Anterior cingulate cortex (tissue), 58 donors: ENCODE measurements at regions not wholly inside any gene's neighbourhood (a gene's known extent, or its start where the extent isn't known, plus 50 kb on each side); places are given as distances from the start of the nearest gene placed in this dataset.
"Not testable (repeated sequence)": the region's sequence is repeated elsewhere in the genome, so short reads cannot be mapped to it uniquely, and the experiment has no call there.

Source experiments
- DNase-seq, 58 donors: peaks; one replicate each; lab custom pipeline; 2025; lab: John Stamatoyannopoulos, UW

DNA sequence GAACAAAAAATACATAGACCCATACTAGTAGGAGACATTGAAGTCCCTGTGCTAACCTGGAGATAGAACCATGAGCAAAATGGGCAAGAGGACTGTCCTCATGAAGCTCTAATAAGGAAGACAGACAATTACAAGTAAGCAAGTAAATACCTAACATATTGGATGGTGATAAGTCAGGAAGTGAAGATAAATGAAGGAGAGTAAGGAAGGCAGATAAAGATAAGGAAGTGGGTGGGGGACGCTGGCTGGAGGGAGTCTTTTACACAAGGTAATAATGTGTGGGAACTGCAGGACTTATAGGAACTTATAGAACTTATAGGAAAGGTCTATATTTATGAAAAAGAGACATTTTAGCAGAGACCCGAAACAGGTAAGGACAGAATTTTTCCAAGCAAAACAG is 148.9 kb upstream of the ABI3BP start:
- DNase-seq: no peak

DNA sequence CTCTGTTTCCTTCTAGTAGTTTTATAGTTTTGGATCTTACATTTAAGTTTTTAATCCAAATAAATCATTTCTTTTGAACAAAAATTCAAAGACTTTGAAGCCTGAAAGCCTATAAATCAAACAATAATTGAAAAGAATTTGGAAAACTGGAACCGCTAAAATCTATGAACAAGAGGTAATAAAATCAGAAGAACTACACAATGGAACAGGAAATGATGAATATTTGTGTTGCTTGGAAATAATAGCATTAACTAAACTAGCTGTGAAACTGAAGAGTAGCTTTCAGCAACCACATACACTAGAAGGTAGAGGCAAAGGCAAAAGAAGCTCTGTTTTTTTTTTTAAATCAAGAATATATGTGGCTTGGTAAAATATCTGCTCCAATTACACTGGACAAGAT is 147.9 kb upstream of the ABI3BP start:
- no peak for DNase-seq

DNA sequence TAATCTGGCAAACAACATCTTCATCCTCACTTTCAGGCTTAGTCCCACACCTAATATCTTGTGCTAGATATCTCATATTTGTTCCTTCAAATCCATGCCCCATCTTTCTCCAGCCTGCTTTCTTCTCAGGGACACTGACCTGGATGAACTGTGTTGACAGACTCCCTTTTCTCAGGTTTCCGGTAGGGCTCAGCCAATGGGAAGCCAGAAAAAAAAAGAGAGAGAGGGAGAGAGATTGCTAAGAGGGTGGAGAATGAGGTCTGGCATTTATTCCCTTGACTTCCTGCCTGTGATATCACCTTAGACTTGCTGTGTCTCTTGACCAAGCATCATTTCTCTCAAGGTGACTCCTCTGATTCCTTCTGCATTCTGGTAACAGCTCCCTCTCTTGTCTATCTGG is 145.6 kb upstream of the ABI3BP start:
- no peak for DNase-seq

DNA sequence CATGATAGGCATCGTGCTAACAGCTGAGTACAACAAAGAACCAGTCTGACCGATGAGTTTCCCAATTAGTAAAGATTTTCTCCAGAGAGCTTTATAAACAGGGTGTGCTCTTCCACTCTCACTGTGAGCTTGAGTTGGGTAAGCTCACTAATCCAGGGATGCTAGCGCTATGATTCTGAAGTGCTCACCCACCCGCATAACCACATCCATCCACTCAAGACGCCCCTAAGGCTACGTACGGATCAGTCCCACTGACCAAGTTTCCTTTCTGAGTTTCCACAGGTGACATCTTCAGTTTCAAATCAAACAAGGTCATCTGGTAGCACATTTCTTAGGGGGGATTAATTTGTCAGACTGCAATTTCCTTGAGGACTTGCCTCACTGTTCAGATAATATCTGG is 141.1 kb upstream of the ABI3BP start:
- no peak for DNase-seq

DNA sequence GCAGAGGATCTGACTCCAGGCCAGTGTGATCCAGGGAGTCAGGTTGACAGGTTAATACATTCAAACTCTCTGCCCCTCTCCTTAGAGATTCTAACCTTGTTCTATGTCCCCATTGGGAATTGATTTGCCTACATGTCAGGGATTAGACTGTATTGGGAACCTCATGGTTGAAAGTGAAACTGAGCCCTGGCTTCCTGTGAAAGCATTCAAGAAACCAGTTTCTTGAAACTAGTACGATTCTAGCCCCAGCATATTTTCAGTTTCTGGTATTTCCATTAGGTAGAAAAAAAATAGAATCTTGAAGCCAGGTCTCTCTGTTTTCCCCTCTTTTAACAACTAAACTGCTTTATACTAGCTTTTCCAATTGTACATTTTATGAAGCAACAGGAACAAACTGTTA is 140.4 kb upstream of the ABI3BP start:
- DNase-seq: no peak

DNA sequence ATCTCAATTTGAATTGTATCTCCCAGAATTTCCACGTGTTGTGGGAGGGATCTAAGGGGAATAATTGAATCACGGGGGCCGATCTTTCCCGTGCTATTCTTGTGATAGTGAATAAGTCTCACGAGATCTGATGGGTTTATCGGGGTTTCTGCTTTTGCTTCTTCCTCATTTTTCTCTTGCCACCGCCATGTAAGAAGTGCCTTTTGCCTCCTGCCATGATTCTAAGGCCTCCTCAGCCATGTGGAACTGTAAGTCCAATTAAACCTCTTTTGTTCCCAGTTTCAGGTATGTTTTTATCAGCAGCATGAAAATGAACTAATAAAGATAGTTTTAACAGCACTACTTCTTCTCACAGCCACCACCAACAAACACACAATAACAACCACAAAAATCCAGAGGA is 140.0 kb upstream of the ABI3BP start:
- DNase-seq: not testable (repeated sequence)

DNA sequence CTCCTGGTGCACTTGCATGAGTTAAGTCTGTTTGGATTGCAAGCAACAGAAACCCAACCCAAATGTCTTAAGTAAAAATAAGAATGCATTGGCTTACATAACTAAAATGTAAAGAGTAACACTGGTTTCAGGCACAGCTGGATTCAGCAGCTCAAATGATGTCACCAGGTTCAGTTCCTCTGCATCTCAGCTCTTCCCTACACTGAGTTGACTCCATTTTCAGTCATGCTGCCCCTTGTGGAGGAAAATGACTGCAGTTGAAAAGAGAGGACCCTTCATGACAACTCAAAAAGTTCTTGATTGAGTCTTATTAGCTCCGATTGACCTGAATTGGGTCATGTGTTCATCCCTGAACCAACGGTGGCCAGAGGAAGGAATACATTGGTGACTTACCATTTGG is 138.5 kb upstream of the ABI3BP start:
- DNase-seq: no peak

DNA sequence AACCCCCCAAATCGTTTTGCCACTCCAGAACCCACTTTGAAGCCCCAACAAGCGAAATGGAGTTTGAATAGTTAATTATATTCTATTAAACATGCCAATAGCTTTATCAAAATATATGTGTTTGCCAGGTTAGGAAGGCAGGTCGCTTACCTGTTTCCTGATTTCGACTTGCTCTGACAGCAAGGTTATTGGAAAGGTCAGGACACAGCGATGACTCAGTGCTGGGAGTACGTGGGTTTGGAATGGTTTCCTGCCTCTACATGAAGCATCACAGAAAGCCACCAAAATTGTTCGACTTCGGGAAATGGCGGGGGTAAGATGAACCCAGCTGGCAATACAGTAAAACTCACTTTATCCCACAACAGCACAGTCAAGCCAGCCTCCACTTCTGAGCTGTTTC is 135.6 kb upstream of the ABI3BP start:
- no peak for DNase-seq

DNA sequence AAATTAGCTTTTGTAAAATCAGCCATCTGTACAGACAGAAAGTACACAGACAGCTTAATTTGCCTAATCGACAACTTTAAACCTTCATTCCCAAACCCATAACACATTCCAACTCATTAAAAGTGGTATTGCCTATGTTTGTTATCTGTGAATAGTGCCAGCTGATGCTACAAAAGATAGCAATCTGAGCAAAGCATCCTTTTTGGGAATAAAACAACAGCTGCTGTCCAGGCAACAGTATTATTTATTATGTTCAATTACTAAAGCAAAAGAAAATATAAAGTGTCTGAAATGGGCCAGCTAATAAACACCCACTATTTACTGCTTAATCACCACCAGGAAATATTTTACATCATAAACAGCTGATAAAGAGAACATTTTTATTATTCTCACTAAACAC is 134.8 kb upstream of the ABI3BP start:
- DNase-seq: no peak

DNA sequence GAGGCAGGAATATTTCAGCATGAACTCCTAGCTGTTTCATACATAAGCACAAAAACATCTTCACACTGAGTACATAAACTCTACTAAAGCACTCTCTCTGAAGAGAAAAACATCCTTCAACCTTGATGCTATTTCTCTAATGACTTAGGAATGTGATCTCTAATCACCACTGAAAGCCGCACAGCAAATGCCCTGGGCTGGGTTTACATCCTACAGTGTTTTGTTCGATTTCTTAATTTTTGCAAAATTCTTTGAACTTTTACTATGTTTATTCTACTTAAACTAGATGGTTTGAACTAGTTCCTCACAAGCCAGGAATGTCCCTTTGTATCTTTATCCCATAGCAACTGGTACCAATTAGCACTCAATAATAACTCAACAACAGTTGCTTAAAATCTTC is 130.9 kb upstream of the ABI3BP start:
- no peak for DNase-seq

DNA sequence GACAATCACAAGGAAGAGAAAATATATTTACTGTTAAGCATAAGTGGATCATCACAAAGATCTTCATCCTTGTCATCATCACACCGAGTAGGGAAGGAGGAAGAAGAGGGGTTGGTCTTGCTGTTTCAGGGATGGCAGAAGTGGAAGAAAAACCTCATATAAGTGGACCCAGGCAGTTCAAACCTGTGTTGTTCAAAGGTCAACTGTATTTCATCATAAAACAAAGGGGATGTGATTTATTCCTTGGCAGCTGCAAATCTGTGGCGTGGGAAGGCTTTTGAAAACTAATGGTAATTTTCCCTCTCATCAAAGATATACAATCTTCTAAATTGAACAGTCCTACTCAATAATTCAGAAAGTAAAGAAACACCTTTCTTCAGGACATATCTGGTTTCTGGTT is 129.9 kb upstream of the ABI3BP start:
- DNase-seq: no peak

DNA sequence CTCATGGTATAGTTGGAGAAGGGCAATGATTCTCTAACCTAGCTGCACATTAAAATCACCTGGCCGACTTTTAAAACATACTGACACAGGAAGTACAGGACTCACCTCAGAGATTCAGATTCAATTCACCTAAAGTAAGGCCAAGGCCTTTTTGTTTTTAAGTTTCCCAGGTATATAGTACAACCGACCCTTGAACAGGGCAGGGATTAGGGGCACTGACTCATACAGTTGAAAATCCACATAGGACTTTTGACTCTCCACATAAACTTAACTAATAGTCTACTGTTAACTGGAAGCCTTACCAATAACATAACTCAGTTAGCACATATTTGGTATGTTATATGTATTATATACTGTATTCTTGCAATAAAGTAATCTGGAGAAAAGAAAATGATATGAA is 129.5 kb upstream of the ABI3BP start:
- DNase-seq: no peak

DNA sequence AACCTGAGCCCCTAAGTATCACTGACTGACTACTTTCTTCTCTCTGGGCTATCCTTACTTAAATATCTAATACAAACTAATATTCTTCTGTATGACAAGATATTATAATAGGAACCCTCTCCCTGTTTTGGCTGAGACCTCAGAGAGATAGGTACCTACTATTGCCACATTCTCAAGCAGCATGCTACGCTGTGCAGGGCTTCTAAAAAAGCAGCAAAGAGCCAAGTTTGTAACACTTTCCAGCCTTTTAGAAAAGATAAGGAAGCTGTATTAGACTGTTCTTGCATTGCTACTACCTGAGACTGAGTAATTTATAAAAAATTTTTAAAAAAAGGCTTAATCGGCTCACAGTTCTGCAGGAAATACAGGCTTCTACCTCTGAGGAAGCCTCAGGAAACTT is 126.8 kb upstream of the ABI3BP start:
- DNase-seq: no peak

DNA sequence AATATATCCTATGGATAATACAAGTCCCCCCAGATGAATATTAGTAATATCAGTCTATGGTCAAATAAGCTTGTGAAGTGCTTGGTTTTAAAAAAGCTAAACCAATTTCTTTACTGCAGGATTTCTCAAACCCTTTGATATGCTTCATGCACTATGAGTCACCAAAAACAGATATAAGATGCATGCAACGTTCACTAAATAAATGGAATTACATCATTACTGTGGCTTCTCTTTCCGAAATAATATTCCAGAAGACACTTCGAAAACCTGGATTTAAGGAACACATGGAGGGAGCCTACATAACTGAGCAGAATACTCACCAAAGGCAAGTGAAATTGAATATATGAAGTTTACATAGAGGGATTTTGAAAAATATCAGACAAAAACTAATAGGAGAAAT is 126.3 kb upstream of the ABI3BP start:
- DNase-seq: no peak

DNA sequence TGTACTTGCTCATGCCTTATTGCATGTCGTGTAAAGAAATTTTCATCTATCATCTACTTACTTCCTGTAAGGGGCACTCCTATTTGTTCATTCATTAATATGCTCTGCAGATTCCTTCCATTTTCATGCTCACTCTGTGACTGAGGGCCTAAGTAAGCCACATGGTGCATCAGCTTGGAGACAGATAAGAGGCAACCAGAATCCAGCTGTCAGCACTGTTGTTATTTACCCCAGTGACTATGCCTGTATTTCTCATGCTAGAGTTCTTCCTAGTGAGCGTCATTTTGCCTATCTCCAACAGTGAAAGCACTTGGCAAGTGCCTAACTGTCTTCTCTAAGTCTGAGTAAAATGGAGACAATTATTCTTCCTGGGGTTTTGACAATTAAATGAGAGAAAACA is 124.8 kb upstream of the ABI3BP start:
- no peak for DNase-seq

DNA sequence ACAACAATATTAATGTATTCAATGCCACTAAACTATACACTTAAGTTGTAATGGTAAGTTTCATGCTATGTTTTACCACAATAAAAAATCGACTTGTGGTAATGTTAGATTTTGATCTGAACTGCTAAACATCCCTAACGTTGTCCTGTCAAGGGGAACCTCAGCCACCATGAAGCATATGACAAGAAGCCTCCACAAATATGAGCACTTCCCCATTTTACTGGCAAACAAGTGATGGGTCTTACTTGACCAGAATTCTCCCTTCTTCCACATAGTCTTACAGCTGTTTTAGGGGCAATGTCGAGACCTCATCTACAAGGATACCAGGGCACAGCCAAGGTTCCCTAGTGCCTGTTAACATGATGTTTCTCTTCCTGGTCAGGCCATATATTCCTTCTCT is 124.2 kb upstream of the ABI3BP start:
- DNase-seq: no peak

DNA sequence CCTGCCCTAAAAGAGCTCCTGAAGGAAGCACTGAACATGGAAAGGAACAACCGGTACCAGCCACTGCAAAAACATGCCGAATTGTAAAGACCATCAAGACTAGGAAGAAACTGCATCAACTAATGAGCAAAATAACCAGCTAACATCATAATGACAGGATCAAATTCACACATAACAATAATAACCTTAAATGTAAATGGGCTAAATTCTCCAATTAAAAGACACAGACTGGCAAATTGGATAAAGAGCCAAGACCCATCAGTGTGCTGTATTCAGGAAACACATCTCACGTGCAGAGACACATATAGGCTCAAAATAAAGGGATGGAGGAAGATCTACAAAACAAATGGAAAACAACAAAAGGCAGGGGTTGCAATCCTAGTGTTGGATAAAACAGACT is 117.1 kb upstream of the ABI3BP start:
- DNase-seq: not testable (repeated sequence)

DNA sequence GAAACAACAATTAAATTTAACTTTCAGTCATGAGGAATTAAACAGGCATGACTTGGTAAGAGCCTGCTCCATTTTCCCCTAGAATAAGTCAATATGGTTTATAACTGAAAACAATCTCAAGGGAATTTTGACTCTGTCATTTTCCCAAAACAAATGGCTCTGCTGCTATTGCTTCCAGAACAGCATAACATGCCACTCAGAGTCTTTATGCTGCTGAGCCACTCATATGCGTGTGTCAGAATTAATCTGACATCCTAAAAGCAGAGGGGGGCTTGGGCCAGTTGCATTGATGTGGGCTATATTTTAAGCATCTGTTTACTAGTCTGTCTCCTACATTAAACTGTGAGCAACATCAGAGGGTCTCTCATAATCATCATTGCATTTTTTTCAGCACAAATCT is 111.1 kb upstream of the ABI3BP start:
- DNase-seq: no peak

DNA sequence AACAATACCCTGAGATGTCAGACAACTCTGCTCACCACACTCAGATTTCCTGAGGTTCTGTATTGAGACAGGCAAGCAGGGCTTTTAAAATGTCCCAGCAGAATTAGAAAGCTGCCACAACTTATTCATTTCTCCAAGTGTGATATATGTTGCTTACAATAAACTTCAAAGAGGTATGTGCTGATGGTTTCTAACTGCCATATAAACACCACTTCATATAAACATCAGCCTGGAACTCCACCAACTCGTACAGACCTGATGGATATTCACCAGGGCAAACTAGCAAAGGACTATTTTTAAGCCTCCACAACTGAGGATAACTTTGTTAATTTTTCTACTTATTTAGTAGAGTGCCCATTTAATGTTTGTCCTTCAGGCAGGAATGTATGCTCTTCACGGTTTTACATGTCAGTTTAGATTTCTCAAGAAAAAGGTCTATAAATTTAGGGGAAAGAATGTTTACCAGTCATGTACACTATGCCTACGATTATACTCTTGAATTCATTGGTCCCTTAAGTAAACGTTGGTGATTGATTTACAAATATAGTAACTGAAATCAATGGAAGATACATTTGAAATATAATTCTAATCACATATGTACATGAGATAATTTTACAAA is 109.6 kb upstream of the ABI3BP start:
- DNase-seq: no peak

DNA sequence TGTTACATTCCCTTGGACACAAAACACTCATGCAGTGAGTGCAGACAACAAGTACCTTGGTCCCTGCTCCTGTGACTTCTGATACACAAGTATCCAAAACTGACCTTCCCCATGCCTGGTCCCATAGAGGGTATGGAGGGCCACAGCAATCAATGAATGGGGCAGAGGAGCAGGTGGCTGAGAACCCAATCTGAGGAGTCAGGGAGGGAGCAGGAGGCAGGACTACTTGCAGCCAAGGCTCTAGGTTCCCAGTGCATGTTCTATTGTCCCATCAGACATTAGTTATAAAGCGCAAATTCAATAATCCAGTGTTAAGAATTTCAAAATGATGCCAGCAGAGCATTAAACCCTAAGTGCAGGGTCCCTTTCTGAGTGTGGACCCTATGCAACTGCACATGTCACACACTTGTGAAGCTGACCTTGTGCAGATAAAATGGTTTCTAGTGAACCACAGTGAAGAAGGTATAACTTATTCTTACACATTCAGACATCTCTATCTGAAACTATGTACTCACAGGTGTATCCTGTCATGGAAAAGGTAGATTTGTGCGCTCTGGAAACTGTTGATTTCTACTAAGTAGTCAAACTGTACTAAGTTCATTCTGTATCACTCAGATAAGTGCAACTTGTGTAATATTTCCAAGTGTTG is 107.3 kb upstream of the ABI3BP start:
- no peak for DNase-seq

DNA sequence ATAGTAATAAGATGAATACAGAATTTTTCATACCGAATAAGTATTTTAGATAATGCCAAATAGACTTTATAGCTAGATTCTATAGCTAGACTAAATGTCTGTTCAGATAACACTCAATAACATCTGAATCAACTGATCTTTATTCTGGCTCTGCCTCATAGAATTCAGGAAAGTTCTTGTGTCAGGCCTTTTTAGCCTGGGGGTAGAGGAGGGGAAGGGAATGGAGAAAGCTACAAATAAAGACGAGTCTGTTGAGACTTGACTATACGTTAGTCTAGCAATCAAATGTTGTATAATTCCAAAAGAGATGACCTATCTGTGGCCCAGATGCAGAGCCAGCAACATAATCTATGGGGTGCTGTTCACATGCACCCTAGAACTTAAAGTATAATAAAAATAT is 106.6 kb upstream of the ABI3BP start:
- DNase-seq: no peak

DNA sequence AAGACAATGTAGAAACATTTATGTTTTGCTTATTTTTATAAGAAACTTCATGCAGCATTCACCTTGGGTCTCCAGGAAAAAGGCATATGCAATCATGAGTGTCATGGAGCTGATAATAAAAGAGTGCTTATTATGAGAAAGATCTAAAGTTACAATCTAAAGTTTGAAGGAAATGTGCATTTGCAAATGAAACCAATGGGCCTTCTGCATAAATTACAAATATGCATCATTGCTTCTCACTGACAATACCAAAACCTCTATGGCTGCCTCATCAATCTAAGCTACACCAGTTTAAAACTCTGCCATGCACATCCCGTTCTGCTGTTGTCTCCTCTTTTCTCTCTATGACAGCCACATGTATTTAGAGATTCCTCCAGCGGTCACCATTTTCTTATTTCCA is 103.2 kb upstream of the ABI3BP start:
- DNase-seq: no peak
